Panc1 (cell line): ENCODE measurements at regions not wholly inside any gene's neighbourhood (a gene's known extent, or its start where the extent isn't known, plus 50 kb on each side); places are given as distances from the start of the nearest gene placed in this dataset.

Experiments used
- ATAC-seq: fragments of 200-7000 bp; cut with Tn5 transposase; 2 replicates; pipeline ENCODE4 v1.9.1; 2020; ENCODE audit warnings: mild to moderate bottlenecking, moderate library complexity
- BruUV-seq: library from RNA; stranded (reverse); fragments of 400-500 nt; replicated peaks from 2 replicates; lab custom pipeline; 2021; lab: Mats Ljungman, UMichigan
- CTCF ChIA-PET: fragments of 300-600 bp; sonication (Branson Sonifier 250); formaldehyde crosslinking; loops from one replicate; lab custom pipeline; 2022; ENCODE audit warnings: antibody characterized with exemption; lab: Charles Lee
- POLR2A ChIA-PET: fragments of 300-600 bp; sonication (Branson Sonifier 250); formaldehyde crosslinking; loops from one replicate; lab custom pipeline; 2022; ENCODE audit warnings: antibody characterized with exemption; lab: Charles Lee
- DNase-seq: peaks from one replicate; pipeline ENCODE4 v3.0.0-alpha.2; 2010; ENCODE audit warnings: low read depth, low spot score
- H3K27ac ChIP-seq: 2 replicates; pipeline ENCODE4 v1.5.1; 2011; ENCODE audit warnings: mild to moderate bottlenecking, low read length, inconsistent platforms
- H3K27me3 ChIP-seq: fragments of 200-500 bp; sonication (Bioruptor generic); 2 replicates; pipeline ENCODE4 v1.6.0; 2014; ENCODE audit warnings: low read length, inconsistent platforms; ENCODE audit not compliant: control insufficient read depth, insufficient read depth
- H3K36me3 ChIP-seq: fragments of 200-500 bp; sonication (Bioruptor generic); 2 replicates; pipeline ENCODE4 v1.5.1; 2014; ENCODE audit warnings: inconsistent platforms, mild to moderate bottlenecking, low read length, moderate library complexity; ENCODE audit not compliant: control insufficient read depth, insufficient read depth
- H3K4me1 ChIP-seq: 2 replicates; pipeline ENCODE4 v1.5.1; 2011; ENCODE audit warnings: inconsistent platforms, mild to moderate bottlenecking, low read length, moderate library complexity; ENCODE audit not compliant: control insufficient read depth, insufficient read depth
- H3K4me3 ChIP-seq, 2 experiments: 2 replicates each; pipeline ENCODE4 v1.5.1; 2011 to 2012; ENCODE audit warnings: low read depth in 2 of 2, low read length in 2 of 2, mild to moderate bottlenecking in 2 of 2, inconsistent platforms in 1 of 2, moderate library complexity in 1 of 2
- H3K9me3 ChIP-seq: fragments of 200-500 bp; sonication (Bioruptor generic); 2 replicates; pipeline ENCODE4 v1.5.1; 2014; ENCODE audit warnings: low read depth, mild to moderate bottlenecking, inconsistent platforms, low read length, moderate library complexity; ENCODE audit not compliant: control insufficient read depth, insufficient read depth
- CTCF ChIP-seq: fragments of 450-650 bp; IDR thresholded peaks from 2 replicates; pipeline ENCODE4 v1.5.1; 2017; ENCODE audit warnings: mild to moderate bottlenecking
- POLR2AphosphoS5 ChIP-seq: IDR thresholded peaks from 2 replicates; pipeline ENCODE4 v1.6.1; 2012; ENCODE audit warnings: mild to moderate bottlenecking, low read depth, low read length, moderate library complexity
- REST ChIP-seq, 2 experiments: IDR thresholded peaks; 2 replicates each; pipeline ENCODE4 v1.6.1; 2011 to 2012; ENCODE audit warnings: low read depth in 2 of 2, control low read depth in 1 of 2, low read length in 1 of 2, mild to moderate bottlenecking in 1 of 2, moderate library complexity in 1 of 2; ENCODE audit not compliant: insufficient read depth in 1 of 2
- SIN3A ChIP-seq: IDR thresholded peaks from 2 replicates; pipeline ENCODE4 v1.6.1; 2012; ENCODE audit warnings: low read depth, mild to moderate bottlenecking, low read length, moderate library complexity, borderline replicate concordance; ENCODE audit not compliant: insufficient read depth
- TCF7L2 ChIP-seq: IDR thresholded peaks from 2 replicates; pipeline ENCODE4 v1.6.1; 2011; ENCODE audit warnings: mild to moderate bottlenecking, low read depth, low read length, inconsistent platforms
- in situ Hi-C: cut with HindIII; loops from 2 replicates; pipeline ENCODE4 v1.10.0; 2016; ENCODE audit warnings: low sequenced_read_pairs, low pct_unique_long_range_greater_than_20kb
- intact Hi-C: fragments of 100-400 bp; cut with micrococcal nuclease; formaldehyde crosslinking; loops from one replicate; pipeline ENCODE4 v1.10.0; 2022; ENCODE audit not compliant: unreplicated experiment

GRCh38 chr6:93183531-93183972 is 235.8 kb downstream of the EPHA7 start:
- intact Hi-C loops (no loop called here), in situ Hi-C loops (no loop called here)
- Histone ChIP-seq H3K4me3 (no peak overlapping the region), H3K9me3 (no peaks in the 10 kb centered on the region), H3K27me3 (no peaks in the 10 kb centered on the region), H3K4me1 (no peaks in the 10 kb centered on the region), H3K36me3 (no peaks in the 10 kb centered on the region), H3K27ac (no peak overlapping the region)
- TF ChIP-seq POLR2AphosphoS5 (no peak), SIN3A (no peak), TCF7L2 (no peak), CTCF (no peak), REST (IDR thresholded peaks at IDR 0.05; ENCODE audit: insufficient read depth in 1 of 2, low read depth in 2 of 2, low read length in 1 of 2) (no peak)
- CTCF ChIA-PET, result no interaction called here
- no peak for ATAC-seq
- BruUV-seq, result no TSS peak
- POLR2A ChIA-PET, result no interaction called here
- DNase-seq, result no peak

GRCh38 chr6:93182938-93183479 is 236.3 kb downstream of the EPHA7 start:
- TF ChIP-seq CTCF (no peak), POLR2AphosphoS5 (no peak), REST (IDR thresholded peaks at IDR 0.05; ENCODE audit: insufficient read depth in 1 of 2, low read depth in 2 of 2, low read length in 1 of 2) (no peak), TCF7L2 (no peak), SIN3A (no peak)
- ChIA-PET CTCF (no interaction called here), POLR2A (interaction anchor here (0.6 kb wide), 1 partner anchor 691 kb away, joined by 3 read pairs; no protein-coding TSS in a partner anchor)
- Histone ChIP-seq H3K4me1 (no peaks in the 10 kb centered on the region), H3K4me3 (no peak overlapping the region), H3K27me3 (no peaks in the 10 kb centered on the region), H3K9me3 (no peaks in the 10 kb centered on the region), H3K36me3 (no peaks in the 10 kb centered on the region), H3K27ac (no peak overlapping the region)
- DNase-seq (no peak), ATAC-seq (no peak)
- BruUV-seq, result no TSS peak
- intact Hi-C loops, result no loop called here
- in situ Hi-C loops, result no loop called here
